ENCODE measurements at regions not wholly inside any gene's neighbourhood (a gene's known extent, or its start where the extent isn't known, plus 50 kb on each side); places are given as distances from the start of the nearest gene placed in this dataset.

- DNase-seq: no peak
- no peaks in the 10 kb centered on the region for H3K9me3 ChIP-seq
- H3K4me1 ChIP-seq: no peaks in the 10 kb centered on the region
- no peaks in the 10 kb centered on the region for H3K36me3 ChIP-seq
- H3K4me3 ChIP-seq: no peak overlapping the region
- TF ChIP-seq CTCF (IDR thresholded peaks at IDR 0.05): no peak
- no peak for TF ChIP-seq POLR2A (IDR thresholded peaks at IDR 0.05)
- no peaks in the 10 kb centered on the region for H3K27me3 ChIP-seq
- H3K27ac ChIP-seq: no peak overlapping the region
Measured at GRCh38 chr3:31051226-31051625, 156.8 kb upstream of the GADL1 start.

- no peaks in the 10 kb centered on the region for H3K4me1 ChIP-seq
- H3K27me3 ChIP-seq: no peaks in the 10 kb centered on the region
- no peak for DNase-seq
- H3K4me3 ChIP-seq: no peak overlapping the region
- no peak for TF ChIP-seq POLR2A (IDR thresholded peaks at IDR 0.05)
- no peak for TF ChIP-seq CTCF (IDR thresholded peaks at IDR 0.05)
- no peaks in the 10 kb centered on the region for H3K36me3 ChIP-seq
- no peak overlapping the region for H3K27ac ChIP-seq
- H3K9me3 ChIP-seq: no peaks in the 10 kb centered on the region
Measured at GRCh38 chr3:31053299-31053698, 158.8 kb upstream of the GADL1 start.

GRCh38 chr3:31054032-31054431 is 159.6 kb upstream of the GADL1 start:
- Histone ChIP-seq H3K27me3 (no peaks in the 10 kb centered on the region), H3K27ac (no peak overlapping the region), H3K36me3 (no peaks in the 10 kb centered on the region), H3K4me3 (no peak overlapping the region), H3K9me3 (no peaks in the 10 kb centered on the region), H3K4me1 (no peaks in the 10 kb centered on the region)
- DNase-seq: no peak
- TF ChIP-seq CTCF (IDR thresholded peaks at IDR 0.05) (no peak), POLR2A (IDR thresholded peaks at IDR 0.05) (no peak)

- Histone ChIP-seq H3K9me3 (no peaks in the 10 kb centered on the region), H3K27ac (no peak overlapping the region), H3K36me3 (no peaks in the 10 kb centered on the region), H3K4me3 (no peak overlapping the region), H3K27me3 (no peaks in the 10 kb centered on the region), H3K4me1 (no peaks in the 10 kb centered on the region)
- DNase-seq: no peak
- TF ChIP-seq POLR2A (IDR thresholded peaks at IDR 0.05) (no peak), CTCF (IDR thresholded peaks at IDR 0.05) (no peak)
Measured at GRCh38 chr3:31055757-31056156, 161.3 kb upstream of the GADL1 start.

- H3K9me3 ChIP-seq: no peaks in the 10 kb centered on the region
- TF ChIP-seq CTCF (IDR thresholded peaks at IDR 0.05) (no peak), POLR2A (IDR thresholded peaks at IDR 0.05) (no peak)
- no peaks in the 10 kb centered on the region for H3K27me3 ChIP-seq
- DNase-seq: no peak
- no peaks in the 10 kb centered on the region for H3K36me3 ChIP-seq
- H3K27ac ChIP-seq: no peak overlapping the region
- no peak overlapping the region for H3K4me3 ChIP-seq
- H3K4me1 ChIP-seq: no peaks in the 10 kb centered on the region
Measured at GRCh38 chr3:31057891-31058290, 163.4 kb upstream of the GADL1 start.

GRCh38 chr3:31064021-31064420 is 169.6 kb upstream of the GADL1 start:
- no peaks in the 10 kb centered on the region for H3K27me3 ChIP-seq
- H3K4me1 ChIP-seq: no peaks in the 10 kb centered on the region
- no peak overlapping the region for H3K27ac ChIP-seq
- TF ChIP-seq CTCF (IDR thresholded peaks at IDR 0.05) (no peak), POLR2A (IDR thresholded peaks at IDR 0.05) (no peak)
- no peaks in the 10 kb centered on the region for H3K9me3 ChIP-seq
- DNase-seq: no peak
- H3K4me3 ChIP-seq: no peak overlapping the region
- no peaks in the 10 kb centered on the region for H3K36me3 ChIP-seq

All from Peyer's patch (tissue), 4 donors.